AG09319 (cell line): ENCODE measurements at regions not wholly inside any gene's neighbourhood (a gene's known extent, or its start where the extent isn't known, plus 50 kb on each side); places are given as distances from the start of the nearest gene placed in this dataset.
A peak's percentile ranks its signal among the peaks of the same experiment; 100 is the strongest.

Source experiments
- DNase-seq: peaks from one replicate; pipeline ENCODE4 v3.0.0-alpha.2; 2010; ENCODE audit warnings: low read depth; ENCODE audit errors: extremely low read depth
- CTCF ChIP-seq: IDR thresholded peaks from 2 replicates; pipeline ENCODE4 v1.5.1; 2011; ENCODE audit warnings: low read depth, mild to moderate bottlenecking, inconsistent platforms, low read length, moderate library complexity

DNA sequence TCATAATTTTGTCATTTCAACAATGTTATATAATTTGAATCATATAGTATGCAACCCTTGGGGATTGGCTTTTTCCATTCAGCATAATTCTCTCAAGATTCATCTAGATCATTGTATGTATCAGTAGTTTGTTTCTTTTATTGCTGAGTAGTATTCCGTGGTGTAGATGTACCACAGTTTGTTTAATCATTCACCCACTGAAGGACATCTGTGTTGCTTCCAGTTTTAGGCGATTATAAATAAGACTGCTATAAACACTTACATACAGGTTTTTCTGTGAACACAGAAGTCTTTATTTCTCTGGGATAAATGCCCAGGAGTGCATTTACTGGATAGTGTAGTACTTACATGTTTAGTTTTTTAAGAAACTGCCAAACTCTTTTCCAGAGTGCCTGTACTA, 374.1 kb downstream of the DEPDC1B start:
- DNase-seq, result no peak
- TF ChIP-seq CTCF, result no peak

DNA sequence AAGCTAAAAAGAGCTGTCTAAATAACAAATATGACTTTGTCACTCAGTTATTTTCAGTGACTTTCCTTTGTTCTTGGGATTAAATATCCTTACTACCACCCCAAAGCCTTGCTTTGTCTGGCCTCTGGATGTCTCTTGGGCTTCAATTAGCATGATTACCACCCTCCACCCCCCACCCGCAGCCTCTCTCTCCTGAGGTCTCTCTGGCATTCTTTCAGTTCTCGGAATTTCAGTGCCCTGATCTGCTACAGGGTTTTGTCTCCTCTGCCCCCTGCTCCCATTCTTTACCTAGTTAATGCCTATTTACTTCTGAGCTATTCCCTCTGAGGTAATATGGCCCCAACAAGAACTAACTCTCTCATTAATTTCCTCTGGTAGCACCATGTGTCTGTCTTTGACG, 376.4 kb downstream of the DEPDC1B start:
- DNase-seq, result no peak
- no peak for TF ChIP-seq CTCF

GRCh38 chr5:60312098-60312497, 387.9 kb downstream of the DEPDC1B start:
- no peak for DNase-seq

GRCh38 chr5:60299944-60300343, 400.0 kb downstream of the DEPDC1B start:
- no peak for DNase-seq
- no peak for TF ChIP-seq CTCF

More at GRCh38 chr5:60312098-60312497, 387.9 kb downstream of the DEPDC1B start:
- TF ChIP-seq CTCF, result no peak

DNA sequence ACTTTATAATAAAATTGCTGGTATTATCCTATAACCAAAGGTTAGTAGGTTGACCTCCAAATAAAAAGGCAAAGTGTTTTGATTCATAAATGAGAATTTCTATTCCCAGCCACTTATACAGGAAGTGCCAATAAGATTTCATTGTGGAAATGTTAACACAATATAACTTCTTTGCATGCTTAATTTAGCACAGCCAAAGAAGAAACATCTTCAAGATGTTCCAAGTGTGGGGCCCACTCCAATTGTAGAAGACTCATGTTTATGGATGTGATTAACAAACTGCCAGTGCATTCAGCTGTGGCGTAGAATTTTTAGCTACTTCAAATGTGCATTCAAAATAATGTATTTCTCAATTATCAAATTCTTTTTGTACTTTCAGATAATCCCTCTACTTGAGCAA, 402.3 kb downstream of the DEPDC1B start:
- no peak for DNase-seq
- TF ChIP-seq CTCF, result no peak

DNA sequence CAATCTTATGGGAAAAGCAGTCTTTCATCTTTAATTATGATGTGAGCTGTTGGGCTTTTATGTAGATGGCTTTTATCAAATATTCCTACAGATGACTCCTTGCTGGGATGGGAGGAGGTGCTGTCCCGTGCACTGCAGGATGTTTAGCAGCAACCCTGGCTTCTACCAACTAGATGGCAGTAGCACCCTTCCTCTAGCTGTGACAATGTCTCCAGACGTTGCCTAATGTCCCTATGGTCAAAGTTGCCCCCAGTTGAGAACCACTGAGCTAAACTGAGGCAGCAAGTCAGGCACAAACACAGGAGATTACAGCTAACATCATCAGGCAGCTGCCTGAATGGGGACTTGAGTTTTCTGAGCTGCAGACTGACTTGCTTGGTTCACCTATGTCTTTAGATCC, 401.9 kb upstream of the PDE4D start:
- no peak for DNase-seq
- peak; percentile 53 for TF ChIP-seq CTCF

DNA sequence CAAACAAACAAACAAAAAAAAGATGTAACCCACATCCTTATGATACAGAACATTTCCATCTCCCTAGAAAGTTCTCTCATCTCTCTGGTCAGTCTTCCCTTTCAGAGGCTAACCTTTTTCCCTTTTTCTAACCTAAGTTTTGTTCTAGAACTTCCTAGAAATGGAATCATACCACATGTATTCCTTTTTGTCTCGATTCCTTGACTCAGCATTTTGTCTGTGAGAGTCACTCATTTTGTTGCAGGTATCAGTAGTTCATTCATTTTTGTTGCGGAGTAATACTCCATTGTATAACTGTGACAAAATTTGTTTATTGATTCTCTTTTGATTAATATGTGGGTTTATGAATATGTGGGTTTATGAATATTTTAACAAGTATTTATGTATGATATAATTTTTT, 400.0 kb upstream of the PDE4D start:
- DNase-seq, result no peak
- TF ChIP-seq CTCF, result no peak
